Osteoblast (primary cell): ENCODE measurements at regions not wholly inside any gene's neighbourhood (a gene's known extent, or its start where the extent isn't known, plus 50 kb on each side); places are given as distances from the start of the nearest gene placed in this dataset.

Experiments used
- DNase-seq: peaks from one replicate; pipeline ENCODE4 v3.0.0; 2011; ENCODE audit warnings: low spot score, mixed read lengths; ENCODE audit not compliant: insufficient read length; ENCODE audit errors: missing footprints
- H2AFZ ChIP-seq: 2 replicates; pipeline ENCODE4 v1.6.0; 2011; ENCODE audit warnings: mild to moderate bottlenecking, low read length
- H3K27ac ChIP-seq: 2 replicates; pipeline ENCODE4 v1.5.1; 2011; ENCODE audit warnings: mild to moderate bottlenecking, low read depth, low read length, moderate library complexity
- H3K27me3 ChIP-seq: 2 replicates; pipeline ENCODE4 v1.6.0; 2012; ENCODE audit warnings: mild to moderate bottlenecking, control low read depth, inconsistent platforms, low read length, moderate library complexity; ENCODE audit not compliant: insufficient read depth
- H3K36me3 ChIP-seq: 2 replicates; pipeline ENCODE4 v1.5.1; 2011; ENCODE audit warnings: mild to moderate bottlenecking, low read length, control low read depth, moderate library complexity; ENCODE audit not compliant: insufficient read depth
- H3K4me1 ChIP-seq: 2 replicates; pipeline ENCODE4 v1.5.1; 2011; ENCODE audit warnings: mild to moderate bottlenecking, low read length, control low read depth, moderate library complexity; ENCODE audit not compliant: insufficient read depth
- H3K4me2 ChIP-seq: 2 replicates; pipeline ENCODE4 v1.6.0; 2011; ENCODE audit warnings: mild to moderate bottlenecking, low read length; ENCODE audit not compliant: insufficient read depth
- H3K4me3 ChIP-seq: fragments of 200-600 bp; sonication (generic); 3 replicates; pipeline ENCODE4 v1.5.1; 2012; ENCODE audit warnings: mild to moderate bottlenecking, low read length, inconsistent platforms; ENCODE audit not compliant: insufficient read depth
- H3K79me2 ChIP-seq: 2 replicates; pipeline ENCODE4 v1.6.0; 2012; ENCODE audit warnings: mild to moderate bottlenecking, low read length, control low read depth, inconsistent platforms; ENCODE audit not compliant: insufficient read depth
- H3K9me3 ChIP-seq: 2 replicates; pipeline ENCODE4 v1.5.1; 2011; ENCODE audit warnings: low read depth, low read length, control low read depth
- H4K20me1 ChIP-seq: 2 replicates; pipeline ENCODE4 v1.6.0; 2012; ENCODE audit warnings: mild to moderate bottlenecking, low read length, control low read depth; ENCODE audit not compliant: insufficient read depth
- CTCF ChIP-seq: IDR thresholded peaks from 2 replicates; pipeline ENCODE4 v1.5.1; 2011; ENCODE audit warnings: mild to moderate bottlenecking, low read depth, low read length, moderate library complexity; ENCODE audit errors: extremely low read depth

- Histone ChIP-seq H3K4me1 (peaks cover 6% of the 10 kb centered on the region), H4K20me1 (no peaks in the 10 kb centered on the region), H2AFZ (no peak overlapping the region), H3K4me2 (no peak overlapping the region), H3K36me3 (no peaks in the 10 kb centered on the region), H3K4me3 (no peak overlapping the region), H3K27ac (no peak overlapping the region), H3K9me3 (peaks cover 3% of the 10 kb centered on the region), H3K27me3 (no peaks in the 10 kb centered on the region), H3K79me2 (no peaks in the 10 kb centered on the region)
- no peak for DNase-seq
- no peak for TF ChIP-seq CTCF
Observed at GRCh38 chr2:67649331-67650261, 252.5 kb downstream of the ETAA1 start.

- TF ChIP-seq CTCF: peak; percentile 93
- Histone ChIP-seq H3K36me3 (no peaks in the 10 kb centered on the region), H3K27me3 (no peaks in the 10 kb centered on the region), H3K9me3 (peaks cover 3% of the 10 kb centered on the region), H3K4me1 (peaks cover 6% of the 10 kb centered on the region), H2AFZ (peak overlapping the region; percentile 11), H4K20me1 (no peaks in the 10 kb centered on the region), H3K4me3 (no peak overlapping the region), H3K79me2 (no peaks in the 10 kb centered on the region), H3K27ac (no peak overlapping the region), H3K4me2 (peak overlapping the region; percentile 56)
- DNase-seq: peak; percentile 87
Observed at GRCh38 chr2:67650291-67651133, 253.4 kb downstream of the ETAA1 start.

- H3K79me2 ChIP-seq: no peaks in the 10 kb centered on the region
- H3K4me3 ChIP-seq: no peak overlapping the region
- H3K9me3 ChIP-seq: peaks cover 2% of the 10 kb centered on the region
- H3K4me2 ChIP-seq: peak overlapping the region; percentile 56
- H3K27me3 ChIP-seq: no peaks in the 10 kb centered on the region
- DNase-seq: no peak
- no peak for TF ChIP-seq CTCF
- H3K4me1 ChIP-seq: peaks cover 6% of the 10 kb centered on the region
- H3K27ac ChIP-seq: no peak overlapping the region
- no peaks in the 10 kb centered on the region for H4K20me1 ChIP-seq
- peak overlapping the region; percentile 11 for H2AFZ ChIP-seq
- H3K36me3 ChIP-seq: no peaks in the 10 kb centered on the region
Observed at GRCh38 chr2:67651565-67651964, 254.4 kb downstream of the ETAA1 start.

- H2AFZ ChIP-seq: no peak overlapping the region
- H3K79me2 ChIP-seq: no peaks in the 10 kb centered on the region
- no peak overlapping the region for H3K4me2 ChIP-seq
- no peak for DNase-seq
- H3K4me3 ChIP-seq: no peak overlapping the region
- TF ChIP-seq CTCF: no peak
- H3K36me3 ChIP-seq: no peaks in the 10 kb centered on the region
- H3K27me3 ChIP-seq: no peaks in the 10 kb centered on the region
- no peak overlapping the region for H3K27ac ChIP-seq
- peaks cover 6% of the 10 kb centered on the region for H3K4me1 ChIP-seq
- H3K9me3 ChIP-seq: no peaks in the 10 kb centered on the region
- H4K20me1 ChIP-seq: no peaks in the 10 kb centered on the region
Observed at GRCh38 chr2:67652679-67653078, 255.5 kb downstream of the ETAA1 start.
